ENCODE measurements at regions not wholly inside any gene's neighbourhood (a gene's known extent, or its start where the extent isn't known, plus 50 kb on each side); places are given as distances from the start of the nearest gene placed in this dataset.

DNA sequence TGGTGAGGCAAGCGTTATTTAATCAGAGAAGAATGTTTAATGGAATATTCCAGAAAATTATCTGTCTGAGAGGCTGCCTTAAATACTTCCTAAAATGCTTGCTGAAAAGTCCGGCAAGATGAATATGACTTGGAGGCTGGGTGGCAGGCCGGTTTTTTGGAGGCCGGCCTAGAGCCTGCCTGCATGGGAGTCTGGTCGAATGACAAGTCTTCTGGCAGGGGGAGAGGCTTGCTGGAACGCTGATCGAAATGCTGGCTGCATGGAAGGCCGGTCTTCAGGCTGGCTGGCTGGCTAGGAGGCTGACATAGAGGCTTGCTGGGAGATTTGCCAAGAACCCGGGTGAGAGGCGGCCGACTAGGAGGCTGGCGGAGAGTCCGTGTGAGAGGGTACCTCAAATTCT, 135.7 kb downstream of the OR13A1 start:
- no peaks in the 10 kb centered on the region for H4K20me1 ChIP-seq (replicated peaks; ENCODE audit: control insufficient read depth, extremely low read depth, insufficient read depth, low read length)
- intact Hi-C loops (cut with micrococcal nuclease): no loop called here

More for the DNA sequence above, 135.7 kb downstream of the OR13A1 start:
- TF ChIP-seq POLR2A (IDR thresholded peaks at IDR 0.05; ENCODE audit: low read depth, low read length): no peak
- TF ChIP-seq POLR2AphosphoS5 (IDR thresholded peaks at IDR 0.05; ENCODE audit: insufficient read depth, low read depth, low read length): no peak
- no peak for TF ChIP-seq EZH2 (IDR thresholded peaks at IDR 0.05; ENCODE audit: borderline replicate concordance, low read depth, low read length, severe bottlenecking)
- TF ChIP-seq, protein P1, sequence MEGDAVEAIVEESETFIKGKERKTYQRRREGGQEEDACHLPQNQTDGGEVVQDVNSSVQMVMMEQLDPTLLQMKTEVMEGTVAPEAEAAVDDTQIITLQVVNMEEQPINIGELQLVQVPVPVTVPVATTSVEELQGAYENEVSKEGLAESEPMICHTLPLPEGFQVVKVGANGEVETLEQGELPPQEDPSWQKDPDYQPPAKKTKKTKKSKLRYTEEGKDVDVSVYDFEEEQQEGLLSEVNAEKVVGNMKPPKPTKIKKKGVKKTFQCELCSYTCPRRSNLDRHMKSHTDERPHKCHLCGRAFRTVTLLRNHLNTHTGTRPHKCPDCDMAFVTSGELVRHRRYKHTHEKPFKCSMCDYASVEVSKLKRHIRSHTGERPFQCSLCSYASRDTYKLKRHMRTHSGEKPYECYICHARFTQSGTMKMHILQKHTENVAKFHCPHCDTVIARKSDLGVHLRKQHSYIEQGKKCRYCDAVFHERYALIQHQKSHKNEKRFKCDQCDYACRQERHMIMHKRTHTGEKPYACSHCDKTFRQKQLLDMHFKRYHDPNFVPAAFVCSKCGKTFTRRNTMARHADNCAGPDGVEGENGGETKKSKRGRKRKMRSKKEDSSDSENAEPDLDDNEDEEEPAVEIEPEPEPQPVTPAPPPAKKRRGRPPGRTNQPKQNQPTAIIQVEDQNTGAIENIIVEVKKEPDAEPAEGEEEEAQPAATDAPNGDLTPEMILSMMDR (IDR thresholded peaks at IDR 0.05; ENCODE audit: extremely low read depth in 1 of 2, insufficient read depth in 1 of 2, low read depth in 1 of 2, low read length in 2 of 2): no peak
- TF ChIP-seq, protein P2, sequence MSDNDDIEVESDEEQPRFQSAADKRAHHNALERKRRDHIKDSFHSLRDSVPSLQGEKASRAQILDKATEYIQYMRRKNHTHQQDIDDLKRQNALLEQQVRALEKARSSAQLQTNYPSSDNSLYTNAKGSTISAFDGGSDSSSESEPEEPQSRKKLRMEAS (IDR thresholded peaks at IDR 0.05; ENCODE audit: insufficient read depth, insufficient read length): no peak
- no peak for TF ChIP-seq GATA2 (IDR thresholded peaks at IDR 0.05; ENCODE audit: insufficient read depth, insufficient read length, low read depth, low read length)
- TF ChIP-seq JUN (IDR thresholded peaks at IDR 0.05; ENCODE audit: borderline replicate concordance, insufficient read depth, insufficient read length, low read depth): no peak
- no peak for TF ChIP-seq FOS (IDR thresholded peaks at IDR 0.05; ENCODE audit: borderline replicate concordance, insufficient read depth, low read length)
- no peak for TF ChIP-seq MYC (IDR thresholded peaks at IDR 0.05; ENCODE audit: low read depth, low read length)
- H3K9me1 ChIP-seq (replicated peaks; ENCODE audit: control insufficient read depth, extremely low read depth, insufficient read depth, low read length): no peaks in the 10 kb centered on the region
- ChIA-PET CTCF (no interaction called here), POLR2A (no interaction called here)
- H3K27ac ChIP-seq (ENCODE audit: insufficient read depth, low read depth, low read length): no peak overlapping the region
- DNase-seq (ENCODE audit: low read depth, low spot score): no peak
- H3K79me2 ChIP-seq (ENCODE audit: control insufficient read depth, insufficient read depth, low read length): no peaks in the 10 kb centered on the region
- BruUV-seq (replicated peaks): no TSS peak
- H2AFZ ChIP-seq (ENCODE audit: low read depth, low read length): no peak overlapping the region
- dilution Hi-C loops (cut with MboI; ENCODE audit: extremely low pct_ligation_motif_present, low sequenced_read_pairs): no loop called here
- no peak overlapping the region for H3K9ac ChIP-seq (replicated peaks; ENCODE audit: extremely low read depth, insufficient read depth, low read length)
- no peak overlapping the region for H3K4me3 ChIP-seq (replicated peaks in 1 of 3; ENCODE audit: insufficient read depth in 1 of 3, low read depth in 1 of 3, low read length in 3 of 3)
- H3K36me3 ChIP-seq (ENCODE audit: control insufficient read depth in 2 of 2, extremely low read depth in 1 of 2, insufficient read depth in 2 of 2, low read length in 2 of 2): no peaks in the 10 kb centered on the region
- no peaks in the 10 kb centered on the region for H3K27me3 ChIP-seq (ENCODE audit: control insufficient read depth in 2 of 2, insufficient read depth in 2 of 2, low read length in 2 of 2)
- no peaks in the 10 kb centered on the region for H3K4me1 ChIP-seq (ENCODE audit: control insufficient read depth, extremely low read depth, insufficient read depth, low read length)
- H3K9me3 ChIP-seq (replicated peaks; ENCODE audit: control insufficient read depth, insufficient read depth, low read length): no peaks in the 10 kb centered on the region
- no peak for FAIRE-seq
- no peak overlapping the region for H3K4me2 ChIP-seq (ENCODE audit: insufficient read depth, low read length)
